ENCODE measurements at regions not wholly inside any gene's neighbourhood (a gene's known extent, or its start where the extent isn't known, plus 50 kb on each side); places are given as distances from the start of the nearest gene placed in this dataset.

- H3K27me3 Mint-ChIP-seq = peaks cover 15 to 50% of the 10 kb centered on the region in 2 donors
- Histone ChIP-seq H3K36me3 (ENCODE audit: insufficient read depth, low read length) (no peaks in the 10 kb centered on the region), H3K4me3 (ENCODE audit: low read length) (no peak overlapping the region), H3K4me1 (ENCODE audit: insufficient read depth, low read length) (no peaks in the 10 kb centered on the region), H3K27ac (ENCODE audit: low read depth, low read length) (no peak overlapping the region), H3K27me3 (ENCODE audit: insufficient read depth, low read length, poor library complexity, severe bottlenecking) (no peaks in the 10 kb centered on the region), H3K9me3 (ENCODE audit: low read length) (no peaks in the 10 kb centered on the region)
- POLR2A ChIA-PET = no interaction called here
- H3K27ac Mint-ChIP-seq = no peak overlapping the region
- DNase-seq = no peak
- no peaks in the 10 kb centered on the region for H3K9me3 Mint-ChIP-seq
- no peak overlapping the region for H3K4me3 Mint-ChIP-seq
- no peaks in the 10 kb centered on the region for H3K4me1 Mint-ChIP-seq
- H3K36me3 Mint-ChIP-seq = no peaks in the 10 kb centered on the region
- CTCF ChIA-PET = no interaction called here
These were observed 67.6 kb upstream of the FOXF1 start for GRCh38 chr16:86442703-86443102.

GRCh38 chr16:86443508-86444147, 66.7 kb upstream of the FOXF1 start:
- H3K4me3 ChIP-seq (ENCODE audit: low read length) = no peak overlapping the region
- Mint-ChIP-seq H3K4me3 (no peak overlapping the region), H3K36me3 (no peaks in the 10 kb centered on the region), H3K27me3 (peaks cover 15 to 47% of the 10 kb centered on the region in 2 donors), H3K9me3 (no peaks in the 10 kb centered on the region), H3K27ac (peak overlapping the region in 1 of 8 donors; percentile 58), H3K4me1 (no peaks in the 10 kb centered on the region)
- H3K4me1 ChIP-seq (ENCODE audit: insufficient read depth, low read length) = no peaks in the 10 kb centered on the region
- ChIA-PET CTCF (no interaction called here), POLR2A (no interaction called here)
- H3K27ac ChIP-seq (ENCODE audit: low read depth, low read length) = no peak overlapping the region
- H3K36me3 ChIP-seq (ENCODE audit: insufficient read depth, low read length) = no peaks in the 10 kb centered on the region
- no peaks in the 10 kb centered on the region for H3K9me3 ChIP-seq (ENCODE audit: low read length)
- H3K27me3 ChIP-seq (ENCODE audit: insufficient read depth, low read length, poor library complexity, severe bottlenecking) = no peaks in the 10 kb centered on the region
- DNase-seq = no peak

GRCh38 chr16:86444261-86444660, 66.1 kb upstream of the FOXF1 start:
- no peaks in the 10 kb centered on the region for H3K36me3 Mint-ChIP-seq
- H3K9me3 Mint-ChIP-seq = no peaks in the 10 kb centered on the region
- DNase-seq = no peak
- no peak overlapping the region for H3K4me3 Mint-ChIP-seq
- no peaks in the 10 kb centered on the region for H3K4me1 Mint-ChIP-seq
- Histone ChIP-seq H3K27me3 (ENCODE audit: insufficient read depth, low read length, poor library complexity, severe bottlenecking) (no peaks in the 10 kb centered on the region), H3K36me3 (ENCODE audit: insufficient read depth, low read length) (no peaks in the 10 kb centered on the region), H3K4me1 (ENCODE audit: insufficient read depth, low read length) (no peaks in the 10 kb centered on the region), H3K4me3 (ENCODE audit: low read length) (no peak overlapping the region), H3K9me3 (ENCODE audit: low read length) (no peaks in the 10 kb centered on the region), H3K27ac (ENCODE audit: low read depth, low read length) (no peak overlapping the region)
- ChIA-PET CTCF (no interaction called here), POLR2A (no interaction called here)
- H3K27ac Mint-ChIP-seq = no peak overlapping the region
- H3K27me3 Mint-ChIP-seq = peaks cover 20 to 51% of the 10 kb centered on the region in 2 donors

GRCh38 chr16:86444661-86445060, 65.7 kb upstream of the FOXF1 start:
- H3K27ac ChIP-seq (ENCODE audit: low read depth, low read length) = no peak overlapping the region
- peaks cover 22 to 55% of the 10 kb centered on the region in 2 donors for H3K27me3 Mint-ChIP-seq
- no peaks in the 10 kb centered on the region for H3K36me3 ChIP-seq (ENCODE audit: insufficient read depth, low read length)
- H3K9me3 Mint-ChIP-seq = no peaks in the 10 kb centered on the region
- POLR2A ChIA-PET = no interaction called here
- H3K27ac Mint-ChIP-seq = no peak overlapping the region
- H3K4me3 Mint-ChIP-seq = no peak overlapping the region
- CTCF ChIA-PET = no interaction called here
- DNase-seq = no peak
- H3K27me3 ChIP-seq (ENCODE audit: insufficient read depth, low read length, poor library complexity, severe bottlenecking) = no peaks in the 10 kb centered on the region
- H3K9me3 ChIP-seq (ENCODE audit: low read length) = no peaks in the 10 kb centered on the region
- H3K4me1 Mint-ChIP-seq = no peaks in the 10 kb centered on the region
- no peaks in the 10 kb centered on the region for H3K4me1 ChIP-seq (ENCODE audit: insufficient read depth, low read length)
- no peak overlapping the region for H3K4me3 ChIP-seq (ENCODE audit: low read length)
- H3K36me3 Mint-ChIP-seq = no peaks in the 10 kb centered on the region

GRCh38 chr16:86446279-86446678, 64.0 kb upstream of the FOXF1 start:
- Mint-ChIP-seq H3K9me3 (peaks cover 0 to under 1% (median 0%) of the 10 kb centered on the region in 5 donors), H3K27ac (no peak overlapping the region), H3K27me3 (peaks cover 26 to 64% of the 10 kb centered on the region in 2 donors), H3K4me3 (no peak overlapping the region), H3K4me1 (no peaks in the 10 kb centered on the region), H3K36me3 (no peaks in the 10 kb centered on the region)
- ChIA-PET POLR2A (no interaction called here), CTCF (no interaction called here)
- H3K4me3 ChIP-seq (ENCODE audit: low read length) = no peak overlapping the region
- H3K9me3 ChIP-seq (ENCODE audit: low read length) = no peaks in the 10 kb centered on the region
- H3K27me3 ChIP-seq (ENCODE audit: insufficient read depth, low read length, poor library complexity, severe bottlenecking) = no peaks in the 10 kb centered on the region
- no peaks in the 10 kb centered on the region for H3K4me1 ChIP-seq (ENCODE audit: insufficient read depth, low read length)
- H3K27ac ChIP-seq (ENCODE audit: low read depth, low read length) = no peak overlapping the region
- H3K36me3 ChIP-seq (ENCODE audit: insufficient read depth, low read length) = no peaks in the 10 kb centered on the region
- no peak for DNase-seq

- H3K27ac ChIP-seq (ENCODE audit: low read depth, low read length) = no peak overlapping the region
- ChIA-PET POLR2A (no interaction called here), CTCF (no interaction called here)
- DNase-seq = no peak
- H3K4me1 Mint-ChIP-seq = no peaks in the 10 kb centered on the region
- no peak overlapping the region for H3K4me3 ChIP-seq (ENCODE audit: low read length)
- no peaks in the 10 kb centered on the region for H3K4me1 ChIP-seq (ENCODE audit: insufficient read depth, low read length)
- H3K27me3 Mint-ChIP-seq = peaks cover 27 to 63% of the 10 kb centered on the region in 2 donors
- no peaks in the 10 kb centered on the region for H3K27me3 ChIP-seq (ENCODE audit: insufficient read depth, low read length, poor library complexity, severe bottlenecking)
- H3K9me3 Mint-ChIP-seq = peaks cover 0 to 2% (median 0%) of the 10 kb centered on the region in 5 donors
- no peaks in the 10 kb centered on the region for H3K9me3 ChIP-seq (ENCODE audit: low read length)
- no peak overlapping the region for H3K27ac Mint-ChIP-seq
- no peak overlapping the region for H3K4me3 Mint-ChIP-seq
- H3K36me3 ChIP-seq (ENCODE audit: insufficient read depth, low read length) = no peaks in the 10 kb centered on the region
- H3K36me3 Mint-ChIP-seq = no peaks in the 10 kb centered on the region
These were observed 63.1 kb upstream of the FOXF1 start for GRCh38 chr16:86447228-86447627.

GRCh38 chr16:86448306-86448890, 61.9 kb upstream of the FOXF1 start:
- H3K4me1 ChIP-seq (ENCODE audit: insufficient read depth, low read length) = no peaks in the 10 kb centered on the region
- no peak overlapping the region for H3K27ac Mint-ChIP-seq
- no peaks in the 10 kb centered on the region for H3K36me3 ChIP-seq (ENCODE audit: insufficient read depth, low read length)
- no peak overlapping the region for H3K4me3 ChIP-seq (ENCODE audit: low read length)
- ChIA-PET POLR2A (no interaction called here), CTCF (no interaction called here)
- H3K9me3 ChIP-seq (ENCODE audit: low read length) = no peaks in the 10 kb centered on the region
- H3K27me3 ChIP-seq (ENCODE audit: insufficient read depth, low read length, poor library complexity, severe bottlenecking) = no peaks in the 10 kb centered on the region
- no peaks in the 10 kb centered on the region for H3K4me1 Mint-ChIP-seq
- peaks cover 0 to 2% (median 0%) of the 10 kb centered on the region in 5 donors for H3K9me3 Mint-ChIP-seq
- no peak overlapping the region for H3K27ac ChIP-seq (ENCODE audit: low read depth, low read length)
- H3K4me3 Mint-ChIP-seq = no peak overlapping the region
- H3K27me3 Mint-ChIP-seq = peaks cover 23 to 58% of the 10 kb centered on the region in 2 donors
- no peaks in the 10 kb centered on the region for H3K36me3 Mint-ChIP-seq
- no peak for DNase-seq

GRCh38 chr16:86449446-86450095, 60.8 kb upstream of the FOXF1 start:
- H3K9me3 Mint-ChIP-seq = peaks cover 0 to 3% (median 0%) of the 10 kb centered on the region in 5 donors

More at GRCh38 chr16:86449446-86450095, 60.8 kb upstream of the FOXF1 start:
- H3K27ac ChIP-seq (ENCODE audit: low read depth, low read length) = no peak overlapping the region
- no peaks in the 10 kb centered on the region for H3K36me3 ChIP-seq (ENCODE audit: insufficient read depth, low read length)
- H3K4me3 ChIP-seq (ENCODE audit: low read length) = no peak overlapping the region
- no peaks in the 10 kb centered on the region for H3K9me3 ChIP-seq (ENCODE audit: low read length)
- ChIA-PET POLR2A (no interaction called here), CTCF (no interaction called here)
- H3K4me1 ChIP-seq (ENCODE audit: insufficient read depth, low read length) = no peaks in the 10 kb centered on the region
- Mint-ChIP-seq H3K27me3 (peaks cover 24 to 50% of the 10 kb centered on the region in 2 donors), H3K4me1 (no peaks in the 10 kb centered on the region), H3K4me3 (no peak overlapping the region), H3K36me3 (no peaks in the 10 kb centered on the region), H3K27ac (no peak overlapping the region)
- DNase-seq = no peak
- H3K27me3 ChIP-seq (ENCODE audit: insufficient read depth, low read length, poor library complexity, severe bottlenecking) = no peaks in the 10 kb centered on the region
